Renal cortical epithelial cell (primary cell): ENCODE measurements at regions not wholly inside any gene's neighbourhood (a gene's known extent, or its start where the extent isn't known, plus 50 kb on each side); places are given as distances from the start of the nearest gene placed in this dataset.

Source experiments
- DNase-seq: peaks from one replicate; pipeline ENCODE4 v3.0.0-alpha.2; 2011; ENCODE audit warnings: low read depth

DNA sequence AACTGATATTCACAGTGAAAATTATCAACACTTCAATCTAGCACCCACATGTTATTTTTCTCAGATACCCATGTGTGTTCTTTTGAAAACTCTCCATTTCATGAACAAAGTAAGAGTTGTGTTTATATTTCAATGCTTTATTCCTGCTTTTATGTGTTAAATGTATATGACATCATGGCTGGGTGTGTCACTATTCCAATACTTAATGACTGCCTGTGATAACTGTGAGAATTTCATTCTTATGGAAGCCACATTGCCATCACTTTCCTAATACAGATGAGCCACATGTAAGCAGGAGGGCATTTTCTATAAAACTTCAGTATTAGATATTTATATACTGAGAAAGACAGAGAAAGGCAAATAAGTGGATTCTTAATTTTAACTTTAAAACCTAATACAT lies 100.4 kb upstream of the FIGN start:
- no peak for DNase-seq

DNA sequence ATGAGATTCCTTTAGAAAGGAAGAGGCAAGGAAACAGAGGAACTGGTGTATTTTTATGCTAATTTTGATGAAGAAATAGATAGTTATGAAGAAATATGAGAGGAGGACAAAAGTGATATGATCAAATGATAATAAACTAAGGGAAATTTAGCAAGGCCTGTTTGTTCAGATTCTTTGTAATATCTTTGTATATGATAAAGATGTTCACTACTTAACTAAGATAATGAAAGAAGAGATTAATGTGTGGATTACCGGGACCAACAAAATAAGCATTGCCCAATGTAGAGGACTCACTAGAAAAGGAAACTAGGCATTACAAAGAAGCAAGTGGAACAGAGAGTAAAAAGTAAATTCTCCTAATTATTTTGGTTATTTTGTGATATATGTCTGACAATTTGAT lies 99.0 kb upstream of the FIGN start:
- no peak for DNase-seq

DNA sequence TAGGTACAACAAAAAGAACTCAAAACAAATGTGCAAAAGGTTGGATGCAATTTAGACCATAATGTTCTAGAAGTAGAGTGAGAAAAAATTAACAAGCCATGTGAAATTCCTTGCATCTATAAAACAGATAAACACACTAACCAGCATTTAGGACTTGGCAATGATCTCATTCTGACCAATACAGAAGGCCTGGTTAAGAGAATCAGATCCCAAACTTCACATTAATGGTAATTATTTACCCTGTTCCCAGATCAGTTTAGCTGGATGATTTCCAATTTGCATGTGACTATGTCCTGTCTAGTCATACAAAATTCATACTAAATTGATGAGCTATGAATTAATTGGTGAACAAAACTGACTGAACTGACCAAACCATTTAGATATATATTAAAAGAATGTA lies 98.4 kb upstream of the FIGN start:
- DNase-seq: peak; percentile 65

DNA sequence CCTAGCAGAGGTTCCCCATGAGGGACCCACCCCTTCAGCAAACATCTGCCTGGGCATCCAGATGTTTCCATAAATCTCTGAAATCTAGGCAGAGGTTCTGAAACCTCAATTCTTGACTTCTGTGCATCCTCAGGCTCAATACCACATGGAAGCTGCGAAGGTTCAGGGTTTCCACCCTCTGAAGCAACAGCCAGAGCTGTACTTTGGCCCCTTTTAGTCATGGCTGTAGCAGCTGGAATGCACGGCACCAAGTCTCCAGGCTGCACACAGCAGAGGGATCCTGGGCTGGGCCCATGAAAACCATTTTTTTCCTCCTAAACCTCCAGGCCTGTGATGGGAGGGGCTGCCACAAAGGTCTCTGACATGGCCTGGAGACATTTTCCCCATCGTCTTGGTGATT lies 93.0 kb upstream of the FIGN start:
- peak; percentile 16 for DNase-seq

DNA sequence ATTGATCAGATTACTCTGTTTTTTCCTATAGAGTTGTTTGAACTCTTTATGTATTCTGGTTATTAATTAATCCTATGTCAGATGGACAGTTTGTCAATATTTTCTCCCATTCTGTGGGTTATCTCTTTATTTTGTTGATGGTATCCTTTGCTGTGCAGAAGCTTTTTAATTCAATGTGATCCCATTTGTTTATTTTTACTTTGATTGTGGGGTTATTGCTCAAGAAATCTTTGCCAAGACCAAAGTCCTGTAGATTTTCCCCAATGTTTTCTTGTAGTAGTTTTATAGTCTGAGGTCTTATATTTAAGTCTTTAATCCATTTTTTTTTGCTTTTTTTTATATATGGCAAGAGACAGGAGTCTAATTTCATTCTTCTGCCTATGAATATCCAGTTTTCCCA lies 86.2 kb upstream of the FIGN start:
- DNase-seq: no peak

DNA sequence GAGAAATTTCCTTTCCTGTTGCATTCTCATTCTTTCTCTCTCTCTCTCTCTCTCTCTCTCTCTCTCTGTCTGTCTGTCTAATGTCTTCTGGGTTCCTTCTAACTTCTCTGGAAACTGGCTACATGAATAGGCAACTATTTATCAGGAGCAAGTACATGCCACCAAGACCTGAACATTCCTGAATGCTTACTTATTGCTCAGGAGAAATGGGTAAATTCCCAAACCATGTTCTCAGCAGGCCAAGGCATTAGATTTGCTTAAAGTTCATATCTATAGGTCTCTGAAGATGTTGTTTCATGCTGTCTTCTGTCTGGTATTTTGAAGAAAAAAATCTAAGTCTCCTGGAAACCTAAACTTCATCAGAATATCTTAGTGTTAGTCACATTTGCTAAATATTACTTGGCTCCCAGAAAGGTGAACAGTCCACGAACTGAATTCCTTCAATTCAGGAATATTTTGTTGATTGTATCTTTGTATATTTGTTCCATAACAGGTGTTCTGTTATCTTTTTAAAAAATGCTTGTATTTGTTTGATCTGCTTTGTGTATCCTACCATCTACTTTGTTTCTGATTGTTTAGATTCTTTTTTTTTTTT lies 77.2 kb upstream of the FIGN start:
- DNase-seq: peak; percentile 28

DNA sequence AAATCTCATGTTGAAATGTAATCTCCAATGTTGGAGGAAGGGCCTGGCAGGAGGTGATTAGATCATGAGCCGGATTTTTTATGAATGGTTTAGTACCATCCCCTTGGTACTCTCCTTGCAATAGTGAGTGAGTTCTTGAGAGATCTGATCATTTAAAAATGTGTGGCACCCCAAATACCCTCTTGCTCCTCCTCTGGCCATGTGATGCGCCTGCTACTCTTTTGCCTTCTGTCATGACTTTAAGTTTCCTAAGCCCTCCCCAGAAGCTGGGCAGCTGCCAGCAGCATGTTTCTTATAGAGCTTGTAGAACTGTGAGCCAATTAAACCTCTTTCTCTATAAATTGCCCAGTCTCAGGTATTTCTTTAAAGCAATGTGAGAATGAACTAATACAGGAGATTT lies 72.6 kb upstream of the FIGN start:
- no peak for DNase-seq

DNA sequence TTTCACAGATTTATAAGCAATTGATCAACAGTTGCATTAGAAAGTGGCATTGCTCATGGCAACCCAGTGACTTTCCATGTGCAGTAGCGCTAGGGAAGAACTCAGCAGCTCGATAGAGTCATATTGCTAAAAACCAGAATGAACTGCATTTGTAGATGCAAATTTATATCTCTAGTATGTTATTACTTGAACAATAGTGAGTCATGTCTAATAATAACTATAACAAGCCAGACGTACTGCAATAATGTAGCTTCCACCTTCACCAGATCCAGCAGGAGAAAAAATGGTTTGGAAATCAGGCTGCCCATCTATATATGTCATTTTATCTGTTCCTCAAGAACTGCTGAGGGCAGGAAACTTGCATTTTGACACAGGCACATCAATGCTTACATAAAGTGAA lies 66.5 kb upstream of the FIGN start:
- no peak for DNase-seq

DNA sequence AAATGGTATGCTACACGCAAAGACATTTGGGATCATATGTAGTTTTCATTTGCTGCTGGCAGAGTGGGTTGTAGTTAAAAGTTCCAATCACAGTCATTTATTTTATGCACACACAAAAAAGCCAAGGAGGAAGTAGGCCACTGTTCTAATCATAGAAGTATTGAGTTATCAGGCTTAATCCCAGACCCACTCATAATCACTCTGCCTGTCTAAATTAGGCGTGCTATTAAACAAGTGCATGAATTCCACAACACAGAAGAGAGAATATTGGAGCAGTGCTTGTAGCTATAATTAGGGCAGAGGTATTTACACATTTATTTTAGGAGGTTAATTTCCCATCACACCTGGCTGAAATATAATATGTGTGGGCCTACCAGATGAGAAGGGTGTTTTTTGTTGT lies 65.7 kb upstream of the FIGN start:
- no peak for DNase-seq

DNA sequence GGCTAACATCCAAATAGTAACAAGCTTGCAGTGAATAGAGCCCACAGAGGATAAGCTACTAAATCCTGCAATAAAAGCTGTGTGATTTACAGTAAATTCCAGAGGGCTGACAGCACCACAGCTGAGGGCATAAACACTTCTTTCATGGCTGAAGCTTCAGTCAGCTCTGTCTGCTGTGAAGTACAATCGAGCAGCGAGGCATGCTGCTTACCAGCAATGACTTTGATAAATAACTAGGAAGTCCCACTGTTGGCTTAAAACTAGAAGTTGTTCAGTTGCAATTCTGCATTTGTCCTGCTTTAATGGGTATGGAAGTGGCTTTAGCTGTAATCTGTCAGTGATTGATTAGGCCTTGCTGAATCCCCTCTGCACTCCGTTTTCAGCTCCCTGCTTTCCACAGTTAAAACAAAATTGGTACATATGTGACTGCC lies 65.2 kb upstream of the FIGN start:
- peak; percentile 73 for DNase-seq

DNA sequence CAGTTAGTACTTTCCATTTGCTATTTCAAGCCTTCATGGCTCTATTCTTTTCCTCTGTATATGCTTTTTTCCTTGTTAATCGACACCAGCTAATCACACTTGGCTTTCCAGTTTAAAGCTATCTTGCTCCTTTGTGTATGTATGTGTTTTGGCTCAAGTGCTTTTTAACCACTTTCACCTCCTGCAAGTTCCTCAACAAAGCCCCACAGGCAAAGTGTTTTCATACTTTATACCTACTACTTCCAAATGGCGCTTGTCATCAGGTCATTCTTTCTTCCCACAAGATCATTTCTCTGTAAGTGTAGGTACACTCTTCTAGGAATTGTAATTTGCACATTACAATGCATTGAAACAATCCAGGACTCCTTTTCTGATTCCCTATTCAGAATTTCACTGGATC lies 64.0 kb upstream of the FIGN start:
- no peak for DNase-seq

DNA sequence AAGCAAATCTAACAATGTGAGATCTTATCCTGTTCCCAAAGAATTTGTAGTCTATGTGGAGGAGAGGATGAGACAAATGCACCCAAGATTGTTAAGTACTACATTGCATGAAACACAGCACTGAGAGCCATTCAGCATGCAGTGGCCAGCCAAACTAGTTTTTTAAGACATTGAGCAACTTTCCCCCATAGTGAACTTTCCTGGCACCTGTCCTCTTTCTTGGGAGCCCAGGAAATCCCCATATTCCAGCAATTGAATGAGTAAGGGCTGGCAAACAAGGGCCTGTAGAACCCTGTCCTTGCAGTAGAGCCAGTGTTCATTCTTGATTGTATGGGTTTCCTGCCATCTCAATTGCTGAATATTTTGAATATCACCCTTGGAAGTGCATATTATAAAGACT lies 58.8 kb upstream of the FIGN start:
- DNase-seq: peak; percentile 81
